ENCODE measurements at regions not wholly inside any gene's neighbourhood (a gene's known extent, or its start where the extent isn't known, plus 50 kb on each side); places are given as distances from the start of the nearest gene placed in this dataset.
"Not testable (repeated sequence)": the region's sequence is repeated elsewhere in the genome, so short reads cannot be mapped to it uniquely, and the experiment has no call there.

- DNase-seq (ENCODE audit: low spot score): no peak
These were observed 133.7 kb downstream of the ATL2 start for GRCh38 chr2:38243186-38243880.

DNA sequence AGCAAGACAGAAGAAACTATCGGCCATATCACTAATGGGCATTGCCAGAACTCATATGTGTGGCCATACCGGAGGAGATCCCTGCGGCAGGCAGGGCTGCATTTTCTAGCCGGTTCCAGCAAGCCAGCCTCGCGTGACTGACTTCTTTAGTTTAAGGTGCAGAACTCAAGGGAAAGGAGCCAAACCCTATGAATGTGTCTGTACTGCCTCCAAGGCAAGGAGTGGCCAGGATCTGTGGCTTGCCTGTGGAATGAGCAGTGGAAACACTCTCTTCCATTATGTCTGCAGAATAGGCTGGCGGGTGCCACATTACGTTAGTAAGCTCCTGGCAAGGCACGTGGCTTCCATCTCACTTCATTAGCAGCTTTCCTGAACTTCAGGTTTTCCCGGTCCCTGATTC lies 137.6 kb downstream of the ATL2 start:
- DNase-seq (ENCODE audit: low spot score): no peak

DNA sequence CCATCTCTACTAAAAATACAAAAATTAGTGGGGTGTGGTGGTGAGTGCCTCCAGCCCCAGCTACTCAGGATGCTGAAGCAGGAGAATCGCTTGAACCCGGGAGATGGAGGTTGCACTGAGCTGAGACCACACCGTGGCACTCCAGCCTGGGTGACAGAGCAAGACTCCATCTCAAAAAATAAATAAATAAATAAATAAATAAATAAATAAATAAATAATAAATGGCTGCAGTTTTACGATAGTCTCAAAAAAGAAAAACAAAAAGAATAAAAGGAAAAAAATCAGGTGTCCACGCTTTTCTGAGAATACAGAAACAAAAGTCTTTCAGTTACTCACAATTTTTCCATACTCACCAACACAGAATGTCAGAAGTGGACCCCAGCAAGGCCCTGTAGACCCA lies 138.4 kb downstream of the ATL2 start:
- not testable (repeated sequence) for DNase-seq (ENCODE audit: low spot score)

DNA sequence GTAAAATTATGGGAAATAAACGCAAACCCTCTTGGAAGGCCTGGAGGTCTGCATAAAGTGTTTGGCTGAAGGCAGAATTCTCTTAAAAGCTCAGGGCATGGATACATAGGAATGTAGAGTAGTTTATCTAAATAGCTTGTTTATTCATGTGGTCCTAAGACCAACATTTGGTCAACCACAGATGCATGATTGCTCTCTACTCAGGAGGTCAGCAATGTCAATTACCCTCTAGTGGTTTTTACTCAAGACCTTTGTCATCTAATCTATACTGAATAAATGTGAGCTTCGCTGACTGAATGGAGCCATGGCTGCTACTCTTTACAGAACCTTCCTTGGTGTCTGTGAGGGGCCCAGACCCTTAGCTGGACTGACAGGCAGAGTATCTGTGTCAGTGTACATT lies 139.8 kb downstream of the ATL2 start:
- no peak for DNase-seq (ENCODE audit: low spot score)

- peak; percentile 90 for DNase-seq (ENCODE audit: low spot score)
These were observed 143.7 kb downstream of the ATL2 start for GRCh38 chr2:38233231-38233983.

DNA sequence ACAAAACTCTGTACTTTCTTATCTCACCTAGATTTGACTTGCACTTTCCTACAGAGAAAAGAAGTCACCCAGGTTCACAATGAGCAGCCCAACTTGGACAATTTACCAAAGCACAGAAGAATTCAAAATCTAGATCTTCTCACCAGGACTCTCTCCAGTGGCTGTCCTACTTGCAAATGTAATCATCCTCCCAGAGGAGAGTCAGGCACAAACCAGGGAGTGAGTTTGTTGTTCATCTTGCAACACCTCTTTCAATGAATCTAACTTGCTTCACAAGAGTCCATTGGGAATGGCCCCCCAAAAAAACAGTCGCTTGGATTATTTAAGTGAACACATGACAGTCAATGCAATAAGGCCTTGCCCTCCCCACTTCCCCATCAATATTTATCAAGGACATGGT lies 144.6 kb downstream of the ATL2 start:
- no peak for DNase-seq (ENCODE audit: low spot score)

GRCh38 chr2:38230756-38231155 lies 146.3 kb downstream of the ATL2 start:
- DNase-seq (ENCODE audit: low spot score): no peak

DNA sequence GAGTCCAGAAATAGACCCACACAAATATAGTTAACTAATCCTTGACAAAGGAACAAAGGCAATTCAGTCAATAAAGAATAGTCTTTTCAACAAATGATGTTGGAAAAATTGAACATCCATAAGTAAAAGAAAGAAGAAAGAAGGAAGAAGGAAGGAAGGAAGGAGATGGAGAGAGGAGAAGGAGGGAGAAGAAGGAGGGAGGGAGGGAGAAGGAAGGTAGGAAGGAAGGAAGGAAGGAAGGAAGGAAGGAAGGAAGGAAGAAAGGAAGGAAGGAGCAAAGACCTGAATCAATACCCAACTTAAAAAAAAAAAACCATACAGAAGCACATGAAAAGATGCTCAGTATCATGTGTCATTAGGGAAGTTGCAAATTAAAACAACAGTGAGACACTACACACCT lies 148.3 kb downstream of the ATL2 start:
- DNase-seq (ENCODE audit: low spot score): no peak

- no peak for DNase-seq (ENCODE audit: low spot score)
These were observed 149.0 kb upstream of the CYP1B1 start for GRCh38 chr2:38224821-38225437.

DNA sequence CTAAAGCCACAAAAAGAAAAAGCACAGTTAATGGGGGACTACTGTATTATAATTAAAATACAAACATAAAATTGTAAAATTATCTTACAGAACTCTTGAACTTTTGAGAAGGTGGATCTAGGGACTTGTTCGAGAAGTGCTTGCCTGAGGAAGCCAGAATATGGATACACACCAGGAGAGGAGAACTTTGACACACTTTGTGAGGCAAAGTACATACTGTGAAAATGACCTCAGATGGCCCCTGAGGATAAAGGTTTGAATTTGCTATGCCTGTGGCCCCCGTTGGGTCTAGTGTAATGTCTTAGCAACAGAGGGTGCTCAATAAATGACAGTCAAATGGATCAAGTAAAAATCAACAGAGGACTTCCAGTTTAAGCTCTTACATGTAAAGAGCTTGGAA lies 148.2 kb upstream of the CYP1B1 start:
- DNase-seq (ENCODE audit: low spot score): no peak

DNA sequence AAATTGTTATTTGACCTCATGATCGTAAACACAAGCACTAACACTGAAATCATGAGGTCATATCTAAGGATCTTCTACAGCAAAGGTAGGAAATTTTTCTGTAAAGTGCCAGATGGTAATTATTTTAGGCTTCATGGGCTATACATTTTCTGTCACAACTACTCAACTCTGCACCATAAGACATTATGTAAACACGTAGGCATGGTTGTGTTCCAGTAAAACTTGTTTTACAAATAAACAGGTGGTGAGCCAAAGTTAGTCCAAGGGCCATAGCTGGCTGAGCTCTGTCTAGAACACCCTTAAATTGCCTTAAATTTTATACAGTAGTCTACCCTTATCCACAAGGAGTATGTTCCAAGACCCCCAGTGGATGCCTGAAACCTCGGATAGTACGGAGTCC lies 147.3 kb upstream of the CYP1B1 start:
- no peak for DNase-seq (ENCODE audit: low spot score)

DNA sequence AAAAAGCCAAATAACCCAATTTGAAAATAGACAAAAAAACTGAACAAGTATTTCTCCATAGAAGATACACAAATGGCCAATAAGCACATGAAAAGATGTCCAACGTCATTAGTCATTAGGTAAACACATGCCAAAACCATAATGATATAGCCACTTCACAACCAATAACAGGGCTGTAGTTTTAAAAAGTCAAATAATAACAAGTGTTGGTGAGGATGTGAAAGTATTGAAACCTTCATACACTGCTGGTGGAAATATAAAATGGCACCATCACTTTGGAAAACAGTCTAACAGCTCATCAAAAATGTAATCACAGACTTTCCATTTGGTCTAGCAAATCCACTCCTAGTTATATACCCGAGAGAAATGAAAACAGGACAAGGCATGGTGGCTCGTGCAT lies 144.2 kb upstream of the CYP1B1 start:
- no peak for DNase-seq (ENCODE audit: low spot score)

DNA sequence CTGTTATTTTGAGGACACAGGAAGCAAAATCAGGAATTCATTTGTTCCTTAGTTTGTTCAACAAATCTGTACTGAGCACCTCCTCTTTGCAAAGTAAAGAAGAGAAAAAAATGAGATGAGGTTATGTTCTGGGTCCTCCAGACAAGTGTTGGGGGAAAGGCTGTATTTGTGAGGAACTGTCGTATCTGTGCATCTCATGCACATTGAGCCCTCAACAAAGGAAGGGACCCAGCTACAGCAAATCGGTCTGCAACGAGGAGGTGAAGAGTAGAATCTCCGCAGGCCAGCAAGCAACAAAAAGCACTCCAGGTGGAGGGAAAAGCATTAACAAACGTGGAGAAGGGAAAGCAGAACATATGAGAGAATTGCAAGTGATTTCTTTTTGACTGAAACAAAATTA lies 143.0 kb upstream of the CYP1B1 start:
- no peak for DNase-seq (ENCODE audit: low spot score)

DNA sequence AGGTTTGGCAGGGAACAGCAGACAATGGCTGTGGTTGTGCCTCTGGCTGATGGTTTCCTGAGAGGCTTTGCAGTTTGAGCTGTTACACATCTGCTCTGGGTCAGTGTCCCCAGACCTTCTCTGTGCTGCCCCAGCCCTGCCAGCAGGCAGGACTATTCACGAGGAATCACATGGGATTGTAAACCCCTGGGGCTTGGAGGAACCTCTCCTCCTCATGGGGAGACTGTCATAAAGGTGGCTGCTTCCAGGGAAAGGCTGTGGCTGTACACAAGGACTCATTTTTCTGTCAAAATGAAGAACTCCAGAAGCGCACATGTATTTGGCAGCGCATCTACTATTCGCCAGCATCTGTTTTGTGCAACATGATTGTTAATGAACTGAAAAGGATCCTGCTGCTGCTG lies 142.6 kb upstream of the CYP1B1 start:
- no peak for DNase-seq (ENCODE audit: low spot score)

DNA sequence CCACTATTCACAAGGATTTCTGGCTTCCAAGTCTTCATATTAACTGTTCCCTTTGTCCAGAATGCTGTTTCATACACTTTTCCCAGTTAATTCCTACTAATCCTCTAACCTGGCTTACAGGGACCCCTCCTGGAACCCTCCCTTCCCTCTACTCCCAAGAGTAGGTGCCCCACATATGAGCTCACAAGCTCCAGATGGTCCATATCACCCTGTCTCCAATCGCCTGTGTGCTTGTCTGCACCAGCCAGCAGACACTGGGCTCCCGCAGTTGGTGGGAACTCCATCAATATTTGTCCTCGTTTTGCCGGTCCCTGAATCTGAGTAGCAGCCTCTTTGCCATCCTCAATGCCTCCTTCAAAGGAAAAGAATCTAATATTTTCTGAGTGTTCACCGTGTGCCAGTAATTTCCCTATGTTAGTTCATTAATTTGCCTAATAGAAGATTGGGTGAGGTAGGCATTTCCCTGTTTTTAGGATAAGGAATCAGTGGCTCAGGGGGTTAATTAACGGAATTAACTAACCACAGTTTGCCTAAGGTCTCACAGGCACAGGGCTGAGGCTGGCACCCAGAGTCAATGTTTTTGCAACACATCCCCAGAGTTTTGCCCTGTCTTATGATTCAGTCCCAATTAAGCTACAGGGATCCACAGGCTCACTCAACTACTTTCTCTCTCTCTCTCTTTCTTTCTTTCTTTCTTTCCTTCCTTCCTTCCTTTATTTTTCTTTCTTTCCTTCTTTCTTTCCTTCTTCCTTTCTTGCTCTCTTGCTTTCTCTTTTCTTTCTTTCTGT lies 141.6 kb upstream of the CYP1B1 start:
- DNase-seq (ENCODE audit: low spot score): no peak

DNA sequence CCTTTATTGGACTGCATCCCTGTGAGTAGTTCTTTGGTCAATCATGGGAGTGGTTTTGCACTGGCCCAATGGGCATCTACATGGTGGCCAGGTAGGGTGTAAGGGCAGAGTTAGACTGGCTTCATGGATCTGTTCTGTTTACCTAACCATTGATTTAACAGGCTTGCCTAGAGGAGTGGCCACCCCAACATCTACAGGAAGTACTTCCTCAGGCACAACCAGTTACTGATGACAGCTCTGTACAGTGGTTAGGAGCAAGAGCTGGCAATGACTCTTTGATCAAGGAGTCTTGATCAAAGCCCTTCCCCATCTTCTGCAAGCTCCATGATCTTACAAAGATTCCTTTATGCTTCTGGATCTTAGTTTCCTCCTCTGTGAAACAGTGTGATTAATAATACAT lies 140.9 kb upstream of the CYP1B1 start:
- DNase-seq (ENCODE audit: low spot score): no peak

- DNase-seq (ENCODE audit: low spot score): no peak
These were observed 140.0 kb upstream of the CYP1B1 start for GRCh38 chr2:38215993-38216392.

DNA sequence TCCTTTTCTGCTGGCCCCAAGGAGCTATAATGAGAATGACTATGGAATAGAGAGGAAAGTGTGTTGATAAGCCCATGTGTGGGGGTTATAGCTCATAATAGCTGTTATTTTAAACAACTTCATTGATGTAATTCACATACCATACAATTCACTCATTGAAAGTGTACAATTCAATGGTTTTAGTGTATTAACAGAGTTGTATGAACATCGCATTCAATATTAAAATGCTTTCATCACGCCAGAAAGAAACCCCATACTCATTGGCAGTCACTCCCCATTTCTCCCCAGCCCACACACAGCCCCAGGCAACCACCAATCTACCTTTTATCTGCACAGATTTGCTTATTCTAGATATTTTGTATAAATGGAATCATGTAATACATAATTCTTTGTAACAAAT lies 139.6 kb upstream of the CYP1B1 start:
- DNase-seq (ENCODE audit: low spot score): no peak

DNA sequence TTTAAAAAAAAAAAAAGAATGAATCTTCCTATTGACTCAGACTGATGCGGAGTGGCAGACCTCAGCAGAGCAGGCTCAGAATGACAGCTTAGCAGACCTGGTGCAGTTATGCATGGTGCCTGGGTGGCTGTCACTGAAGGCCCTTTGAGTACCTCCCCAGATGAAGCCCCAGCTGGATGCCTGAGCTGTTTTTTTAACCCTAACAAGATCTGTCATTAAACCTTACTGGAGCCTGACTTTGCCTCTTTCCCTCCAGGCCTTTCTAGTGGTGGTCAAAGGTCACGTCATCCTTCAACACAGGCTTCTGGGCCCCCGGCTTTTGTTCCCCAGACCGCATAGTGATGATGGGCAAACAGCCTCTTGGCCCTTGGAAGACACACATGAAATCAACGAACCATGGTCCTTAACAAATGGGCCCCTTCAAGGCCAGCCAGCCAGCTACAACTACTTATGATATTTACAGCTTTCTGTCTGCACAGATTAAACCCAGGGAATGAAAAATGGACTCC lies 138.3 kb upstream of the CYP1B1 start:
- DNase-seq (ENCODE audit: low spot score): no peak

- no peak for DNase-seq (ENCODE audit: low spot score)
These were observed 137.7 kb upstream of the CYP1B1 start for GRCh38 chr2:38213619-38214167.

DNA sequence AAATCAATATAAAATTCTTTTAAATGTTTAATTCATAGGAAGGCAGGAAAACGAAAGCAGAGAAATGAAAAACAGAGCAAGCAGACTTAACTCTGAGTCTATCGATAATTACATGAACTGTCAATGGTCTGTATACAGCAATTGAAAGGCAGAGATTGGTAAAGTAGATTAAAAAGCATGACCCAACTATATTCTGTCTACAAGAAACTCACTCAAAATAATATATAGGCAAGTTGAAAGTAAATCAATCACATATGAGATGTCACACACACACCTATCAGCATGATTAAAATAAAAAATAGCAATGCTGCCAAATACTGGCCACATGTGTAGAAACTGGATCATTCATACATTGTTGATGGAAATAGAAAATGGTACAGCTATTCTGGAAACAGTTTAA lies 136.4 kb upstream of the CYP1B1 start:
- no peak for DNase-seq (ENCODE audit: low spot score)

DNA sequence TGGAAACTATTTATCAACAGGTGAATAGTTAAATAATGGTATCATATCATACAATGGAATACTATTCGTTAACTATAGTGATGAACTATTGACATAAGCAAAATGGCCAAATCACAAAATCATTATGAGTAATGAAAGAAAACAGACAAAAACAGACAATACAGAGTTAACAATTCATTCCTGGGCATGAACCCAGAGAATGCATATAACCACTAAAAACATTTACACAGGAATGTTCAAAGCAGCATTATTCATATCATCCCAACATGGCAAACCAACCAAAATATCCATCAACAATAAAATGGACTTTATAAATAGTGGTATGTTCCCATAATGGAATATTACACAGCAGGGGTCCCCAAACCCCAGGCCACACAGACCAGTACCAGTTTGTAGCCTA lies 131.2 kb upstream of the CYP1B1 start:
- DNase-seq (ENCODE audit: low spot score): peak; percentile 35
